Activated CD8-positive, alpha-beta T cell treated with anti-CD3 and anti-CD28 coated beads for 36 hours (primary cell): ENCODE measurements at regions not wholly inside any gene's neighbourhood (a gene's known extent, or its start where the extent isn't known, plus 50 kb on each side); places are given as distances from the start of the nearest gene placed in this dataset.

Experiments used
- ATAC-seq: fragments of 200-7000 bp; cut with Tn5 transposase; one replicate; pipeline ENCODE4 v1.10.0; 2021; ENCODE audit warnings: mild to moderate bottlenecking, moderate library complexity
- CTCF ChIA-PET: fragments of 350-600 bp; sonication (Branson Sonifier 250); formaldehyde crosslinking; loops from one replicate; lab custom pipeline; 2021; ENCODE audit warnings: antibody characterized with exemption; lab: Charles Lee
- POLR2A ChIA-PET: fragments of 350-600 bp; sonication (Branson Sonifier 250); formaldehyde crosslinking; loops from one replicate; lab custom pipeline; 2021; ENCODE audit warnings: antibody characterized with exemption; lab: Charles Lee
- DNase-seq: peaks from one replicate; pipeline ENCODE4 v3.0.0-alpha.2; 2020
- H3K27ac Mint-ChIP-seq: one replicate; pipeline ENCODE4 v1.8.0; 2021; ENCODE audit warnings: mild to moderate bottlenecking, mixed read lengths
- H3K27me3 Mint-ChIP-seq: one replicate; pipeline ENCODE4 v1.8.0; 2021; ENCODE audit warnings: mixed read lengths
- H3K36me3 Mint-ChIP-seq: one replicate; pipeline ENCODE4 v1.8.0; 2021; ENCODE audit warnings: low read depth, mixed read lengths
- H3K4me1 Mint-ChIP-seq: one replicate; pipeline ENCODE4 v1.8.0; 2021; ENCODE audit warnings: low read depth, mixed read lengths
- H3K4me3 Mint-ChIP-seq: one replicate; pipeline ENCODE4 v1.8.0; 2021; ENCODE audit warnings: mild to moderate bottlenecking, moderate library complexity, mixed read lengths
- H3K9me3 Mint-ChIP-seq: one replicate; pipeline ENCODE4 v1.8.0; 2021; ENCODE audit warnings: mixed read lengths
- intact Hi-C: fragments of 100-400 bp; cut with micrococcal nuclease; formaldehyde crosslinking; loops from one replicate; pipeline ENCODE4 v1.10.0; 2022
- TF ChIP-seq, protein P1 (sequence below): fragments of 200-600 bp; IDR thresholded peaks from one replicate; pipeline ENCODE4 v1.8.0; 2022; ENCODE audit warnings: antibody characterized with exemption, mild to moderate bottlenecking

DNA sequence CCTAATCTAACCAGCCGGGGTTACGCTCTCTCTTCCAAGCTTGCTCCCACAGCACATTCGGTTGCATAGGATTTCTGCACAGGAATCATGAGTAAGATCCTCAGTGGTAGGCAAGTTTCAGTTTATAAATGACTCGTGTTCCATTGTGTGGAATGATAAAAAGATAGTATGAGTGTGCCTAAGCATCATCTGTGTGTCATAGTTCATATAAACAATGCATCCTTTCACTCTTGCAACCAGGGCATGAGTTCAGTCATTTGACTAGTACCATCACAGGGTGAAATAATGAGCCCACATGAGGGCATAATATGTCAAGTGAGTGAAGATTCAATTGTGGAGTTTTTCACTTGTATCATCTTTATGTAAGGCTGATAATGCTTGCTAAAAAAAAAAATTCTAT lies 417.1 kb upstream of the CDH2 start:
- intact Hi-C loops, result no loop called here
- no peak for ATAC-seq
- H3K27me3 Mint-ChIP-seq, result no peaks in the 10 kb centered on the region
- TF ChIP-seq, protein P1, sequence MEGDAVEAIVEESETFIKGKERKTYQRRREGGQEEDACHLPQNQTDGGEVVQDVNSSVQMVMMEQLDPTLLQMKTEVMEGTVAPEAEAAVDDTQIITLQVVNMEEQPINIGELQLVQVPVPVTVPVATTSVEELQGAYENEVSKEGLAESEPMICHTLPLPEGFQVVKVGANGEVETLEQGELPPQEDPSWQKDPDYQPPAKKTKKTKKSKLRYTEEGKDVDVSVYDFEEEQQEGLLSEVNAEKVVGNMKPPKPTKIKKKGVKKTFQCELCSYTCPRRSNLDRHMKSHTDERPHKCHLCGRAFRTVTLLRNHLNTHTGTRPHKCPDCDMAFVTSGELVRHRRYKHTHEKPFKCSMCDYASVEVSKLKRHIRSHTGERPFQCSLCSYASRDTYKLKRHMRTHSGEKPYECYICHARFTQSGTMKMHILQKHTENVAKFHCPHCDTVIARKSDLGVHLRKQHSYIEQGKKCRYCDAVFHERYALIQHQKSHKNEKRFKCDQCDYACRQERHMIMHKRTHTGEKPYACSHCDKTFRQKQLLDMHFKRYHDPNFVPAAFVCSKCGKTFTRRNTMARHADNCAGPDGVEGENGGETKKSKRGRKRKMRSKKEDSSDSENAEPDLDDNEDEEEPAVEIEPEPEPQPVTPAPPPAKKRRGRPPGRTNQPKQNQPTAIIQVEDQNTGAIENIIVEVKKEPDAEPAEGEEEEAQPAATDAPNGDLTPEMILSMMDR, result no peak
- no peaks in the 10 kb centered on the region for H3K4me1 Mint-ChIP-seq
- peaks cover 3% of the 10 kb centered on the region for H3K9me3 Mint-ChIP-seq
- H3K36me3 Mint-ChIP-seq, result no peaks in the 10 kb centered on the region
- CTCF ChIA-PET, result no interaction called here
- H3K4me3 Mint-ChIP-seq, result no peak overlapping the region
- DNase-seq, result no peak
- POLR2A ChIA-PET, result no interaction called here
- H3K27ac Mint-ChIP-seq, result no peak overlapping the region

DNA sequence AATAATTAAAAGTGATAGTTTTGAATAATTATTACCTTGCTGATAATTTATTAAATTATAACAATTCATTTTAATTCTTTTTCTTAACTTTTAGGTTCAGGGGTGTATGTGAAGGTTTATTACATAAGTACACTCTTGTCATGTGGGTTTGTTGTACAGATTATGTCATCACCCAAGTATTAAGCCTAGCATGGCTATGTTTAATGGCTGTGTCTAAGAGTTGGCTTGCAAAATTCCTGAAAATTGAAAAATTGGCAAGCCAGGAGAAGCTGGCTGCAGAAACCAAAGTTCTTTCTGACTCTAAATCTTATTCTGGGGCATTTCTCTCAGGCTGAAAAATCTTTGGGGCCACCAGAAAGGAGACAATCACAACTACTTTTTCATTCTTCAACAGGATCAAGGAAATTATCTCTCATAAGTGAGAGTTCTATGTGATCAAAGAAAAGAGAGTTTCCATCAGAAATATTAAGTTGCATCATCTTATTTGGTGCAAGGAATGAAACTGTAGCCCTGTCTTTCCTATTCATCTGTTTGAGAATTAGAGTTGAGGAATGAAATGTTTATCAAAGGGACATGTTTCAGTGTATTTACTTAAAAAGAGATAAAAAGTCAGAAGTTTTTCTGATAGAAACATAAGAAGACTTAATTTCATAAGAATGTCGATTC lies 412.1 kb upstream of the CDH2 start:
- Mint-ChIP-seq H3K9me3 (peaks cover 3% of the 10 kb centered on the region), H3K4me1 (no peaks in the 10 kb centered on the region), H3K36me3 (no peaks in the 10 kb centered on the region), H3K27ac (no peak overlapping the region), H3K4me3 (no peak overlapping the region), H3K27me3 (no peaks in the 10 kb centered on the region)
- intact Hi-C loops, result no loop called here
- ChIA-PET POLR2A (no interaction called here), CTCF (no interaction called here)
- DNase-seq (no peak), ATAC-seq (no peak)
- TF ChIP-seq, protein P1, result no peak

DNA sequence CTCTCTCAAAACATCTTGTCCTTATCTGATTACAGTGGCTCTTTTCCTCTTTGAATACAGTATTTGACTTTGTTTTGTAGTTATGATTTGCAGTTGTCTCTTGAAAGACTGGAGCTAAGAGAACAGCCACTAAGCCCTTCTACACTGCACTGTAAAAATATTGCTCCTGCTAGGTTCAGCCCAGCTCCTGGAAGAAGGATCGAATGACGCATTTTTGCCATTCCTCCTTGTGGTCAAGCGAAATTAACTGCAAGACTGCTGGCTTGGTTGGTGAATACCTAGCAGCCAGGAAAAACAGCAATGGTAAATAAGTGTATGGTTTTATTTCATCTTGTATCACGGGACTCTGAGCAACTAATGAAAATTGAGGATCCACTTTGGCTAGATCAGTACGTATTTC lies 407.8 kb upstream of the CDH2 start:
- intact Hi-C loops, result no loop called here
- POLR2A ChIA-PET, result no interaction called here
- peaks cover 4% of the 10 kb centered on the region for H3K9me3 Mint-ChIP-seq

DNA sequence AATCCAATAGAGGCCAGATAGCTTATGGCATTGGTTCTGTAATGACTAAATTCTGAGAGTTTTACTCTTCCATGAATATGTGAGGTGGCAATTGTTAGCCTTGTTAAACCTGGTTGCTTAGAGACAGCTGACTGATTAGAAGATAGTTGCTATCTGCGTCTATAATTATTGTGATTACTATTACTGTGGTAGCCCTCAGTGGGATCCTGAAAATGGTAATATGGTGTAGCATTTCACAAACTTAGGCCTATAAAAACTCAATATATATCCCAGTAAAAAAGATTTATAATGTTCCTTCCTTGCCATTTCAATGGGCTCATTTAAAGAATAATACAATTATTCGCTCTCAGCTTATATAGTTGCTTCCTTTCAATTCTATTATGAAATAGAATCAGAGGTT lies 405.8 kb upstream of the CDH2 start:
- H3K27me3 Mint-ChIP-seq, result no peaks in the 10 kb centered on the region
- H3K4me1 Mint-ChIP-seq, result no peaks in the 10 kb centered on the region
- DNase-seq, result no peak
- H3K36me3 Mint-ChIP-seq, result no peaks in the 10 kb centered on the region
- H3K9me3 Mint-ChIP-seq, result peaks cover 9% of the 10 kb centered on the region
- ChIA-PET CTCF (no interaction called here), POLR2A (no interaction called here)
- no peak for ATAC-seq
- no peak overlapping the region for H3K4me3 Mint-ChIP-seq
- H3K27ac Mint-ChIP-seq, result no peak overlapping the region
- TF ChIP-seq, protein P1, result no peak
- intact Hi-C loops, result no loop called here

More for the DNA sequence above, 407.8 kb upstream of the CDH2 start:
- DNase-seq, result no peak
- CTCF ChIA-PET, result no interaction called here
- TF ChIP-seq, protein P1, result no peak
- H3K4me1 Mint-ChIP-seq, result no peaks in the 10 kb centered on the region
- H3K4me3 Mint-ChIP-seq, result no peak overlapping the region
- no peak overlapping the region for H3K27ac Mint-ChIP-seq
- no peaks in the 10 kb centered on the region for H3K36me3 Mint-ChIP-seq
- no peaks in the 10 kb centered on the region for H3K27me3 Mint-ChIP-seq
- ATAC-seq, result no peak

DNA sequence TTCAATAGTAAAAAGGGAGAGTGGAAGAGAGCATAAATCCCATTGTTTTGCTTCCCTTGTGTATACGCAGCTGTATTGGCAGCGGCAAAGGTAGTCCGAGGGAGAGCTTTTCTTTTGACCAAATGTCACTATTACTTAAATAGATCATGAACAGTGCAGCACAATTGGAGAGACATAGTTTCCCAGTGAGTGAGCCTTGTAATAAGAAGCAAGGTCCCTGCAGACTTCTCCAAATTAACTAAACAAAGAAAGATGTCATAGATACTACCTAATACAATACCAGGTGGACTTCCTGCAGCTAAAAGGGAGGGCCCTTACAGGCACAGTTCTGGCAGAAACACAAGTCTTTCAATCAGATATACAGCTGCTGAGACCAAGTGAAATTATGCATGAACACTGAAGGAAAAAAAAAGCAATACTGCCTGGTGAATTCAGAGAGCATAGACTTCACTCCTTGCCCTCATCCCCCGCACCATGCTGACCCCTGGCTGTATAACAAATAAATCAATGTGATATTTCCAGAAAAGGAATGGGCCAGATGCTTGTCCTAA lies 404.7 kb upstream of the CDH2 start:
- Mint-ChIP-seq H3K36me3 (no peaks in the 10 kb centered on the region), H3K27ac (no peak overlapping the region), H3K4me3 (no peak overlapping the region), H3K4me1 (no peaks in the 10 kb centered on the region), H3K9me3 (peaks cover 11% of the 10 kb centered on the region), H3K27me3 (no peaks in the 10 kb centered on the region)
- ATAC-seq (no peak), DNase-seq (no peak)
- intact Hi-C loops, result no loop called here
- ChIA-PET CTCF (no interaction called here), POLR2A (interaction anchor here (1.3 kb wide), 1 partner anchor 9 kb away, joined by 3 read pairs; no protein-coding TSS in a partner anchor)
- TF ChIP-seq, protein P1, result no peak
